Choroid plexus epithelial cell (primary cell): ENCODE measurements at regions not wholly inside any gene's neighbourhood (a gene's known extent, or its start where the extent isn't known, plus 50 kb on each side); places are given as distances from the start of the nearest gene placed in this dataset.

Experiments
- DNase-seq: peaks from one replicate; pipeline ENCODE4 v3.0.0-alpha.2; 2010; ENCODE audit warnings: low read depth
- H3K4me3 ChIP-seq: 2 replicates; pipeline ENCODE4 v1.5.1; 2011; ENCODE audit warnings: low read depth, mild to moderate bottlenecking, control low read depth, low read length, moderate library complexity
- CTCF ChIP-seq: conservative IDR thresholded peaks from 2 replicates; pipeline ENCODE4 v1.5.1; 2011; ENCODE audit warnings: low read depth, mild to moderate bottlenecking, control low read depth, inconsistent platforms, low read length, moderate library complexity

GRCh38 chr7:52146871-52147634 lies 830.4 kb upstream of the COBL start:
- DNase-seq: no peak
- no peak overlapping the region for H3K4me3 ChIP-seq
- TF ChIP-seq CTCF: no peak

- H3K4me3 ChIP-seq: no peak overlapping the region
- TF ChIP-seq CTCF: no peak
- DNase-seq: no peak
Observed at GRCh38 chr7:52143219-52143618, 826.6 kb upstream of the COBL start.

- no peak overlapping the region for H3K4me3 ChIP-seq
- DNase-seq: no peak
- no peak for TF ChIP-seq CTCF
Observed at GRCh38 chr7:52140851-52141250, 824.2 kb upstream of the COBL start.

- TF ChIP-seq CTCF: no peak
- no peak overlapping the region for H3K4me3 ChIP-seq
- DNase-seq: no peak
Observed at GRCh38 chr7:52135403-52135802, 818.8 kb upstream of the COBL start.

GRCh38 chr7:52129278-52129677 lies 812.7 kb upstream of the COBL start:
- TF ChIP-seq CTCF: no peak
- no peak overlapping the region for H3K4me3 ChIP-seq
- DNase-seq: no peak

GRCh38 chr7:52120912-52121311 lies 804.3 kb upstream of the COBL start:
- no peak for DNase-seq
- TF ChIP-seq CTCF: no peak
- H3K4me3 ChIP-seq: no peak overlapping the region

- no peak for DNase-seq
- TF ChIP-seq CTCF: no peak
- no peak overlapping the region for H3K4me3 ChIP-seq
Observed at GRCh38 chr7:52119537-52119936, 802.9 kb upstream of the COBL start.
